DND-41 (cell line): ENCODE measurements at regions not wholly inside any gene's neighbourhood (a gene's known extent, or its start where the extent isn't known, plus 50 kb on each side); places are given as distances from the start of the nearest gene placed in this dataset.

Experiments
- ATAC-seq: fragments of 200-7000 bp; cut with Tn5 transposase; 3 replicates; pipeline ENCODE4 v1.9.1; 2021; ENCODE audit warnings: low read depth; ENCODE audit not compliant: insufficient read depth
- DNase-seq: peaks from one replicate; pipeline ENCODE4 v3.0.0-alpha.2; 2020
- H2AFZ ChIP-seq: 2 replicates; pipeline ENCODE4 v1.6.0; 2012; ENCODE audit warnings: low read depth, low read length
- H3K27ac ChIP-seq: 2 replicates; pipeline ENCODE4 v1.5.1; 2012; ENCODE audit warnings: low read length, inconsistent platforms
- H3K27me3 ChIP-seq: fragments of 200-600 bp; sonication (generic); 2 replicates; pipeline ENCODE4 v1.6.0; 2012; ENCODE audit warnings: low read length, mild to moderate bottlenecking, inconsistent platforms; ENCODE audit not compliant: insufficient read depth, poor library complexity
- H3K36me3 ChIP-seq: 2 replicates; pipeline ENCODE4 v1.5.1; 2012; ENCODE audit warnings: low read length, inconsistent platforms; ENCODE audit not compliant: insufficient read depth
- H3K4me1 ChIP-seq: 2 replicates; pipeline ENCODE4 v1.5.1; 2012; ENCODE audit warnings: mild to moderate bottlenecking, low read length; ENCODE audit not compliant: insufficient read depth
- H3K4me2 ChIP-seq: 2 replicates; pipeline ENCODE4 v1.6.0; 2012; ENCODE audit warnings: mild to moderate bottlenecking, moderate library complexity, low read length, inconsistent platforms; ENCODE audit not compliant: insufficient read depth
- H3K4me3 ChIP-seq, 2 experiments: fragments of 200-600 bp in 1 of 2; shearing (Covaris generic) in 1 of 2; 2 replicates each; pipeline ENCODE4 v1.5.1; 2012 to 2016; ENCODE audit warnings: inconsistent platforms in 2 of 2, low read length in 2 of 2, mild to moderate bottlenecking in 2 of 2, low read depth in 1 of 2, moderate library complexity in 1 of 2
- H3K79me2 ChIP-seq: 2 replicates; pipeline ENCODE4 v1.6.0; 2012; ENCODE audit warnings: low read length, inconsistent platforms; ENCODE audit not compliant: insufficient read depth
- H3K9ac ChIP-seq: 2 replicates; pipeline ENCODE4 v1.6.0; 2012; ENCODE audit warnings: low read depth, mild to moderate bottlenecking, inconsistent platforms, low read length, moderate library complexity
- H3K9me3 ChIP-seq: 2 replicates; pipeline ENCODE4 v1.5.1; 2012; ENCODE audit warnings: low read length, moderate library complexity, mild to moderate bottlenecking, inconsistent platforms; ENCODE audit not compliant: insufficient read depth, severe bottlenecking
- H4K20me1 ChIP-seq: 2 replicates; pipeline ENCODE4 v1.6.0; 2012; ENCODE audit warnings: low read length; ENCODE audit not compliant: insufficient read depth
- CTCF ChIP-seq: IDR thresholded peaks from 2 replicates; pipeline ENCODE4 v1.5.1; 2012; ENCODE audit warnings: borderline replicate concordance, low read length, moderate library complexity, mild to moderate bottlenecking; ENCODE audit not compliant: poor library complexity, severe bottlenecking; ENCODE audit errors: extremely low read depth
- EZH2 ChIP-seq: IDR thresholded peaks from 3 replicates; pipeline ENCODE4 v1.6.1; 2012; ENCODE audit warnings: borderline replicate concordance, low read depth, mild to moderate bottlenecking, moderate library complexity, low read length, inconsistent platforms; ENCODE audit not compliant: severe bottlenecking

- Histone ChIP-seq H3K9me3 (peaks cover 3% of the 10 kb centered on the region), H3K9ac (no peak overlapping the region), H3K36me3 (no peaks in the 10 kb centered on the region), H3K27ac (no peak overlapping the region), H4K20me1 (no peaks in the 10 kb centered on the region), H3K4me3 (no peak overlapping the region), H3K27me3 (no peaks in the 10 kb centered on the region), H3K4me1 (peaks cover 12% of the 10 kb centered on the region), H3K4me2 (no peak overlapping the region), H2AFZ (no peak overlapping the region), H3K79me2 (no peaks in the 10 kb centered on the region)
- no peak for ATAC-seq
- no peak for DNase-seq
- TF ChIP-seq EZH2, result no peak
- TF ChIP-seq CTCF, result no peak
Measured at GRCh38 chr1:244286341-244286740, 165.4 kb downstream of the ADSS2 start.

- no peak overlapping the region for H3K4me2 ChIP-seq
- H3K36me3 ChIP-seq, result no peaks in the 10 kb centered on the region
- peaks cover 3% of the 10 kb centered on the region for H3K9me3 ChIP-seq
- peaks cover 26% of the 10 kb centered on the region for H3K4me1 ChIP-seq
- no peaks in the 10 kb centered on the region for H3K27me3 ChIP-seq
- ATAC-seq (no peak), DNase-seq (no peak)
- H3K9ac ChIP-seq, result no peak overlapping the region
- H3K4me3 ChIP-seq, result no peak overlapping the region
- no peak overlapping the region for H2AFZ ChIP-seq
- no peak overlapping the region for H3K27ac ChIP-seq
- H3K79me2 ChIP-seq, result no peaks in the 10 kb centered on the region
- H4K20me1 ChIP-seq, result no peaks in the 10 kb centered on the region
- TF ChIP-seq CTCF, result no peak
- no peak for TF ChIP-seq EZH2
Measured at GRCh38 chr1:244287726-244288125, 164.0 kb downstream of the ADSS2 start.

GRCh38 chr1:244288663-244289062, 163.0 kb downstream of the ADSS2 start:
- H3K27ac ChIP-seq, result no peak overlapping the region
- H2AFZ ChIP-seq, result no peak overlapping the region
- no peaks in the 10 kb centered on the region for H3K27me3 ChIP-seq
- no peak overlapping the region for H3K4me2 ChIP-seq
- DNase-seq (no peak), ATAC-seq (no peak)
- H3K36me3 ChIP-seq, result no peaks in the 10 kb centered on the region
- H3K9me3 ChIP-seq, result peaks cover 3% of the 10 kb centered on the region
- no peak overlapping the region for H3K4me3 ChIP-seq
- H3K79me2 ChIP-seq, result no peaks in the 10 kb centered on the region
- TF ChIP-seq EZH2, result no peak
- no peak for TF ChIP-seq CTCF
- H3K9ac ChIP-seq, result no peak overlapping the region
- H3K4me1 ChIP-seq, result peaks cover 28% of the 10 kb centered on the region
- no peaks in the 10 kb centered on the region for H4K20me1 ChIP-seq
